GM19372 (cell line): ENCODE measurements at regions not wholly inside any gene's neighbourhood (a gene's known extent, or its start where the extent isn't known, plus 50 kb on each side); places are given as distances from the start of the nearest gene placed in this dataset.

ENCODE experiments used
- ATAC-seq: cut with Tn5 transposase; IDR thresholded peaks from one replicate; pipeline ENCODE4 v1.9.1; 2021; ENCODE audit warnings: mild to moderate bottlenecking, low read depth, moderate library complexity; ENCODE audit not compliant: unreplicated experiment

DNA sequence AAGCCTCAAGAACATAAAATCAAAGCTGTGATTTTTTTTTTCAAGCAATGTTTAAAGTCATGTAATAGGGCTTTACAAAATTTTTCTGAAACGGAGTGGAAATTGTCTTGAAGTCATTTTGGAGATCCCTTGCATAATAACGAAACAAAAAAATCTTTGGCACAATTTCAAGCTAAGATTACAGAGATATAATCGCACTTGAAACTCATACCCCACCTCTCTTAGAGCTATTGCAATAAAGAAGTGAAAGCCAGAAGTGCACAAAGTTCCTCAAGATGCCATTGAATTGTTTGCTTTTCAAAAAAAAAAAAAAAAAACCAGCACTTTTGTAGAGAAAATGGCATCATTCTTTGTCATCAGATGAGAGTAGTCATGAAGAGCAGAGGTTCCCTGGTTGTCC lies 152.3 kb downstream of the PAX3 start:
- no peak for ATAC-seq

GRCh38 chr2:222142027-222142426 lies 156.8 kb downstream of the PAX3 start:
- no peak for ATAC-seq

GRCh38 chr2:222136106-222136630 lies 162.6 kb downstream of the PAX3 start:
- ATAC-seq: no peak

- ATAC-seq: no peak
Observed at GRCh38 chr2:222134654-222135053, 164.1 kb downstream of the PAX3 start.

- ATAC-seq: no peak
Observed at GRCh38 chr2:222133897-222134296, 164.9 kb downstream of the PAX3 start.

- ATAC-seq: no peak
Observed at GRCh38 chr2:222130855-222131254, 167.9 kb downstream of the PAX3 start.

GRCh38 chr2:222127660-222128059 lies 171.1 kb downstream of the PAX3 start:
- ATAC-seq: no peak

- ATAC-seq: no peak
Observed at GRCh38 chr2:222120933-222121332, 177.9 kb downstream of the PAX3 start.

- no peak for ATAC-seq
Observed at GRCh38 chr2:222115296-222115695, 183.5 kb downstream of the PAX3 start.

- no peak for ATAC-seq
Observed at GRCh38 chr2:222108957-222109585, 189.7 kb downstream of the PAX3 start.

DNA sequence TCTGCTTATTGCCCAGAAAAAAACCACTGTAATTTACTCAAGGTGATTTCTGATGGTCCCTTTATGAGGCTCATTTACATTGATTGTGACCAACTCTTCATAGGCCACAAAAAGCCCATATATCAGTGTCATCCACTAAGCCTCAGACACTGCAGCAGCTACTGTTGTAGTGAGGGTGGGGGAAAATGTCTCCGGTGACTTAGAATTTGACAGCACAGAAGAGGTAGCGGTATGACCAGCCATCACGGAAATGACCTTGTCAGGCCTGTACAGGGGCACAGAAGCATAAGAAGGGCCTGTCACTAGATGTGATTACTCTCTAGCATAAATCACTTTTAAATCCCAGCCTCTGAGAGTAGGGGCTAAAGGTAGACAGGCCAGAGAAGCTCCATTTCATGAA lies 190.3 kb downstream of the PAX3 start:
- no peak for ATAC-seq

DNA sequence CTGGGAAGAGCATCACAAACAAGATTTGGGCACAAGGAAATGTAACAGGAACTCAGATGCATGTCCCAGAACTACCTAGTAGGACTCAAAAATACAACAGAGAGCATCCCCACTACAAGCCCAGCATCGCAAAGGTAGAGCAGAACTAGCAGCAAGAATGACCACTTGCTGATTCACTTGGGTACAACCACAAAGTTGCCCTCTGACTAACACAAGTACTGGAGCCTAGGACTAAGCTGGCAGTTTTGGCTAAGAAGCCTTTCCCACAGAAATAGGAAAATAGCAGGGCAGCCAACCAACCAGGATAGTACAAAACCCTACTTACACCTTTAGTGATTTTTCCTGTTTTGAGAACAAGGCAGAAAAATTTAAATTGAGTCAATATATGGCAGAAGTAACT lies 193.8 kb downstream of the PAX3 start:
- no peak for ATAC-seq

- no peak for ATAC-seq
Observed at GRCh38 chr2:222102575-222103349, 196.0 kb downstream of the PAX3 start.

DNA sequence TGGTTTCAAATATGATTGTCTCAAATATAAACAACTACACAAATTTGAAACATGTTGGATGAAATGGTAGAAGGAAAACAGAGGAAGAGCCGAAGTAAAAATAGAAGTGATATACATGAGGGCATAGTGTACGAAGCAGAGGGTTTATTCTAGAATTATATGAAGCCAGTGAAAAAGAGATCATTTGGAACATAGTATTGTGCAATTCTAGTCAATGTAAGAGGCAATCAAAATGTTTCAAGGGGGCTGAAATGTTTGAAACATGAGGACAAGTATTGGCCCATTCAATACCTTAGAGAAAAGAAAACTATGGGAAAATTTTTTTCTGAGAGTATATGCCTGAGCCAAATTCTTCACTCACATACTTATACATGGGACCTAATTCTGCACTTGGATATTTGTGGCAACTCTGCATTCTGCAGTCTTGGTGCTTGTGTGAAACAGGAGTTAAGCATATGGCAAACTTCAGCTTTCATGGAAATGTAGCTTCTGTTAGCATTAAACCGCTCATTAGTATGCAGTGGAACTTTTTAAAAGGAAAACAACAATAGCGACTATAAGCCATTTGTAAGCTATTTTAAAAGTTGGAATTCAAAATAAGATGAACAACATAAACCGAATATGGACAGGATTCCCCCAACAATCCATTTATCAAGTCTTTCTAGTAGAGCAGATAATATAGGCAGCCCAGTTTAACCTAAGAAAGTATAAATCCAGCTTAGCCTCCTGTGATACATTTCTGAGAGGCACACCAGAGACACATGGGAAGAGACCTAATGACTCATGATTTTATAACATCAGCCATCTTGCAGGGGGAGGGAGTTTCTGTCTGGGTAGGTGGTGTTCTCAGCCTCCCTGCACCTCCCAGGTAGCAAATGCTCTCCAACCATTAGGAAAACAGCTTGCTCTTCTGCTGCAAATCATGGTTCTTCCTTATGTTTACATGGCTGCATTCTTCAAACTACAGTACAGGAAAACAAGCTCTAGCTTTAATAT lies 197.8 kb downstream of the PAX3 start:
- ATAC-seq: no peak

- ATAC-seq: no peak
Observed at GRCh38 chr2:222088561-222088960, 210.2 kb downstream of the PAX3 start.

GRCh38 chr2:222087998-222088397 lies 210.8 kb downstream of the PAX3 start:
- ATAC-seq: no peak

DNA sequence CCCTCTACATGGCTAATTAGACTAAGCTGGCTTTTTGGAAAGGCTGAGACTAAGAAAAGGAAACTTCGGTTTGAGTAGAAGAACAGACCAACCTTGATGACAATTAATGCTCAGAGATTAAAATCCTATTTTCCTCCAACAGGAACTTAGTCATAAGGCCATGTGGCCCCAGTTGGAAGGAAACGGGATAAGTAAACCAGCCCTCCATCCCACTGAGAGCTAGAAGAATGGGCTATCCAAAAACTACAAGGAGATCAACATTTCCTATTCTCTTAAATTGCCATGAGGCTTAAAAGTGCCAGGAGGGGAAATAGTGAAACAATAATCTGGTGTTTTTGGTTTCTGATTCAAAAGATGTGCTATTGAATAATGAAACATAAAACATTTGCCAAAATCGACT lies 216.6 kb downstream of the PAX3 start:
- ATAC-seq: no peak

DNA sequence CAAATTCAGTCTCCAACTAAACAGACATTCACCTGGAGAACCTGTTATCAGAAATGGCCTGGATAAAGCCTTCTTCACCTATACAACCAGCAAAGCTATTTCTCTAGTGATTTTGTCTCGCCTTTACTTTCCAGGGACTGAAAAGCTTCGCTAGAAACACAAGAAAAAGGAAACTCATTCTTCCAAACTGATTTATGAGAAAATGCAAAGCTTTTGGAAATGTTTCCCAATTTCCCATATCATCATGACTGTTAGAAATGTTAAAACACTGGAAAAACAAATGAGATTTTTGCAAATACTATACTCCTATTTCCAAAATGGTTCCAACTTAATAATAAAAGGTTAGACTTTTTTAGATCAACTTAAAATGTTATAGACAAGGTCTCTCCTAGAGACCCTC lies 218.7 kb downstream of the PAX3 start:
- ATAC-seq: no peak

DNA sequence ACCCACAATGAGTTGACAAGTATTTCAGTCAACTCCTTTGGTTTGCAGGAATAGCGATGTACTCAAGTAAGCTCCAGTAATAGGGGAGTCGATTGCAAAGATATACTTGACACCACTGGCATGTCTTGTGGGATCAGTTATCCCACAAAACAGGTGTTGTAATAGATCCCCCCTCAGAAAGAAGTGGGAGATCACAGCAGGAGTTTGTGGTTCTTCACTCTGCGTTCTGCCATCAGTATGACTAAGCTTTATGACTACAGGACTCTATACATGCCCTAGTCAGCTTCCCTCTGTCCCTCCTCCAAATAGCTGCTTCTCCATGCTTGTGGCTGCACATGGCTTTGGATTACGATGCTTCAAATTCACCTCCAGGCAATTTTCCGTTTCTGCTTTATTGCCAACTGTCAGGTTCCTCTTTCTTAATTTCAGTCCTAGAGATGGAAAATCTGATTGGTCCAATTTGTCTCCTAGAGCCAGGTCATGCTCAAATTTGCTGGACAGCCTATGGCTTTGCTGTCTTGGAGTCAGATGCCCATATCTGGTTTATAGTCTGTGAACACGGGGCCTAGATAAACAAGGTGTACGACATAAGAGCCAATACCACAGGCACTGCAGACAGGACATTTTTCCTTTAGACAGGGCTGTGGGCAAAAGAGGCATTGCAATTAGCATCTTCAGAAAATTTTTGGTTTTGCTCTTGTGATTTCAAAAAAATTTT lies 221.7 kb downstream of the PAX3 start:
- ATAC-seq: no peak

GRCh38 chr2:222074674-222075073 lies 224.1 kb downstream of the PAX3 start:
- ATAC-seq: no peak
